Smooth muscle cell (in vitro differentiated cells): ENCODE measurements at regions not wholly inside any gene's neighbourhood (a gene's known extent, or its start where the extent isn't known, plus 50 kb on each side); places are given as distances from the start of the nearest gene placed in this dataset.

Experiments
- DNase-seq: peaks from one replicate; lab custom pipeline; 2025; ENCODE audit not compliant: unreplicated experiment; lab: John Stamatoyannopoulos, UW
- H2AFZ ChIP-seq: fragments of 200-600 bp; sonication (generic); 2 replicates; pipeline ENCODE4 v1.6.0; 2016; ENCODE audit warnings: antibody characterized with exemption, low read depth, mild to moderate bottlenecking
- H3F3A ChIP-seq: fragments of 200-600 bp; sonication (generic); 2 replicates; pipeline ENCODE4 v1.6.0; 2017; ENCODE audit warnings: antibody characterized with exemption, low read depth
- H3K27ac ChIP-seq: fragments of 200-600 bp; sonication (generic); 2 replicates; pipeline ENCODE4 v1.5.1; 2016; ENCODE audit warnings: low read depth, mild to moderate bottlenecking
- H3K27me3 ChIP-seq: fragments of 200-600 bp; sonication (generic); 2 replicates; pipeline ENCODE4 v1.6.1; 2016; ENCODE audit warnings: low read depth, mild to moderate bottlenecking
- H3K36me3 ChIP-seq: fragments of 200-600 bp; sonication (generic); 2 replicates; pipeline ENCODE4 v1.5.1; 2016; ENCODE audit warnings: low read depth
- H3K4me1 ChIP-seq: fragments of 200-600 bp; sonication (generic); 2 replicates; pipeline ENCODE4 v1.5.1; 2016; ENCODE audit warnings: low read depth
- H3K4me2 ChIP-seq: fragments of 200-600 bp; sonication (generic); 2 replicates; pipeline ENCODE4 v1.6.0; 2016; ENCODE audit warnings: mild to moderate bottlenecking
- H3K4me3 ChIP-seq: fragments of 200-600 bp; sonication (generic); 2 replicates; pipeline ENCODE4 v1.5.1; 2016; ENCODE audit warnings: mild to moderate bottlenecking
- H3K79me2 ChIP-seq: fragments of 200-600 bp; sonication (generic); 2 replicates; pipeline ENCODE4 v1.6.0; 2016; ENCODE audit warnings: low read depth, mild to moderate bottlenecking
- H3K9ac ChIP-seq: fragments of 200-600 bp; sonication (generic); 2 replicates; pipeline ENCODE4 v1.6.0; 2016; ENCODE audit warnings: low read depth
- H3K9me3 ChIP-seq: fragments of 200-600 bp; sonication (generic); replicated peaks from 2 replicates; pipeline ENCODE4 v1.5.1; 2016; ENCODE audit warnings: low read depth
- H4K20me1 ChIP-seq: fragments of 200-600 bp; sonication (generic); 2 replicates; pipeline ENCODE4 v1.6.0; 2016; ENCODE audit warnings: low read depth
- CTCF ChIP-seq: fragments of 200-600 bp; sonication (generic); IDR thresholded peaks from 2 replicates; pipeline ENCODE4 v1.5.1; 2017; ENCODE audit warnings: borderline replicate concordance, mild to moderate bottlenecking, antibody characterized with exemption; ENCODE audit not compliant: insufficient read depth, poor library complexity, severe bottlenecking
- WGBS: methylation state at CpG from one replicate; pipeline ENCODE4 v1.1.7; 2016; ENCODE audit warnings: low lambda C conversion rate; 5-methylcytosine and 5-hydroxymethylcytosine counted together

DNA sequence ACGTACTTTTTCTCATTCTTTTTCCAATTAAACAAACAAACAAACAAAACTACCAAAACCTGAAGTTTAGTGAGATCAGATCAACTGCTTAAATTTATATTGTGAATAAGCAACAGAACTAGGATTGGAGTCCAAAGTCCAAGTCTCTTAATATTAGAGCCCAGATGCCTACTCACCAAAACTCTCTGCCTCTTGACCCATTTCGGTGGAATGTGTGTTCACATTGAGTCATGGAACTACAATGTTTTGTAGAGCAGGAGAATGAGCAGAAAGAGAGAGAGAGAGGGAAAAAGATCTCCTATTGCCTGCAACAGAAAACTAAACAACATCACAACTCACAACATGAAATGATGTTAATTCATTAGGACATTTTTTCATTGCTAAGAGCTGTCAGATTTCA, 751.1 kb downstream of the TLR4 start:
- Histone ChIP-seq H3K4me3 (no peak overlapping the region), H4K20me1 (no peaks in the 10 kb centered on the region), H3F3A (no peaks in the 10 kb centered on the region), H3K36me3 (no peaks in the 10 kb centered on the region), H3K4me2 (no peak overlapping the region), H3K9ac (no peak overlapping the region), H3K27me3 (no peaks in the 10 kb centered on the region), H3K9me3 (no peaks in the 10 kb centered on the region), H3K4me1 (no peaks in the 10 kb centered on the region), H3K79me2 (no peaks in the 10 kb centered on the region), H3K27ac (no peak overlapping the region), H2AFZ (no peak overlapping the region)
- 92% methylated on average over 2 of the region's 2 CpGs for WGBS
- no peak for DNase-seq
- TF ChIP-seq CTCF: no peak

GRCh38 chr9:118455788-118456187, 751.6 kb downstream of the TLR4 start:
- no peak overlapping the region for H3K4me3 ChIP-seq
- H2AFZ ChIP-seq: no peak overlapping the region
- H3K4me2 ChIP-seq: no peak overlapping the region
- H3K27me3 ChIP-seq: no peaks in the 10 kb centered on the region
- no peak overlapping the region for H3K27ac ChIP-seq
- H3K9me3 ChIP-seq: no peaks in the 10 kb centered on the region
- no peaks in the 10 kb centered on the region for H3K79me2 ChIP-seq
- H3K4me1 ChIP-seq: no peaks in the 10 kb centered on the region
- no peak for DNase-seq
- H3K36me3 ChIP-seq: no peaks in the 10 kb centered on the region
- WGBS: 94% methylated on average over 2 of the region's 2 CpGs
- no peaks in the 10 kb centered on the region for H3F3A ChIP-seq
- TF ChIP-seq CTCF: no peak
- H3K9ac ChIP-seq: no peak overlapping the region
- no peaks in the 10 kb centered on the region for H4K20me1 ChIP-seq

DNA sequence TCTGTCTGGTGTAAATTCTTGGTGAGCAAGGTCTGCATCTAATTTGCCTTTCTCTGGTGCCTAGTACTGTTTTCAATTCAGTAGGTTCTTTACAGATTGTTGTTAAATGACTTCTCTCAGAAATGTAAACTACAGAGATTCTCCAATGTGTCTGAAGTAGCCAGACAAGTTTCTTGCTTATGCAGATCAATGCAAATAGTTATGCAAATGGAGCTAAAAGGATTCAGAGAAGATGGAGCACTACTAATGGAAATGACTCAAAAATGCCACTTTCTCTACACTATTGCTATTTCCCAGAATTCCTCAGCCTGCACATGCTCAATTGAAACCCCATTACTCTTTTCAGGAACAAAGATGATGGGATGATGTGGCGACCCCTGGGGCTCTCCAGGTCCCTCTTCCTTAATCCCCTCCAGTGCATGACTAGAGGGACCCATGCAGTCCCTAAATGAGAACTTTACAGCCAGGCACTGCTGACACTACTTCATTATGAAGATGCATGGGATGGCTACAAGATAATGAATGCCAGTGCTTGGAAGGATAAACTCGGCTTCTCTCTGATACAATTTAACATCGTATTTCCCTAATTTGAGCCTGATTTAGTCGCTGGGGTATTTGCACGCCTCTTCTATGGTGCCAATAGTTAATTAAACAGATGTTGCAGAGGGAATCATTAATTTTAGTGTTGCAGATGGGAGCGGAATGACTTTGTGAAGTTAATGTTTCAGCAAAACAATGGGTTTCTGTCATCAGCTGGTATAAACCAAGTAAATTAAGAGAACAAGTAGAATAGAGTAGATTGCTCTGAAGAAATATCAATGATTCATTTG, 753.2 kb downstream of the TLR4 start:
- H3K36me3 ChIP-seq: no peaks in the 10 kb centered on the region

More for the DNA sequence above, 753.2 kb downstream of the TLR4 start:
- H3K4me1 ChIP-seq: no peaks in the 10 kb centered on the region
- no peak overlapping the region for H3K9ac ChIP-seq
- no peak overlapping the region for H3K27ac ChIP-seq
- H4K20me1 ChIP-seq: no peaks in the 10 kb centered on the region
- H2AFZ ChIP-seq: no peak overlapping the region
- H3K4me2 ChIP-seq: no peak overlapping the region
- no peak overlapping the region for H3K4me3 ChIP-seq
- no peak for TF ChIP-seq CTCF
- no peaks in the 10 kb centered on the region for H3K27me3 ChIP-seq
- WGBS: 82% methylated on average over 6 of the region's 6 CpGs
- H3K9me3 ChIP-seq: no peaks in the 10 kb centered on the region
- no peak for DNase-seq
- no peaks in the 10 kb centered on the region for H3F3A ChIP-seq
- no peaks in the 10 kb centered on the region for H3K79me2 ChIP-seq
